ENCODE measurements at regions not wholly inside any gene's neighbourhood (a gene's known extent, or its start where the extent isn't known, plus 50 kb on each side); places are given as distances from the start of the nearest gene placed in this dataset.

- peak; percentile 92 for DNase-seq (ENCODE audit: low spot score)
These were observed 98.0 kb downstream of the INSIG2 start for GRCh38 chr2:118186110-118186857.

DNA sequence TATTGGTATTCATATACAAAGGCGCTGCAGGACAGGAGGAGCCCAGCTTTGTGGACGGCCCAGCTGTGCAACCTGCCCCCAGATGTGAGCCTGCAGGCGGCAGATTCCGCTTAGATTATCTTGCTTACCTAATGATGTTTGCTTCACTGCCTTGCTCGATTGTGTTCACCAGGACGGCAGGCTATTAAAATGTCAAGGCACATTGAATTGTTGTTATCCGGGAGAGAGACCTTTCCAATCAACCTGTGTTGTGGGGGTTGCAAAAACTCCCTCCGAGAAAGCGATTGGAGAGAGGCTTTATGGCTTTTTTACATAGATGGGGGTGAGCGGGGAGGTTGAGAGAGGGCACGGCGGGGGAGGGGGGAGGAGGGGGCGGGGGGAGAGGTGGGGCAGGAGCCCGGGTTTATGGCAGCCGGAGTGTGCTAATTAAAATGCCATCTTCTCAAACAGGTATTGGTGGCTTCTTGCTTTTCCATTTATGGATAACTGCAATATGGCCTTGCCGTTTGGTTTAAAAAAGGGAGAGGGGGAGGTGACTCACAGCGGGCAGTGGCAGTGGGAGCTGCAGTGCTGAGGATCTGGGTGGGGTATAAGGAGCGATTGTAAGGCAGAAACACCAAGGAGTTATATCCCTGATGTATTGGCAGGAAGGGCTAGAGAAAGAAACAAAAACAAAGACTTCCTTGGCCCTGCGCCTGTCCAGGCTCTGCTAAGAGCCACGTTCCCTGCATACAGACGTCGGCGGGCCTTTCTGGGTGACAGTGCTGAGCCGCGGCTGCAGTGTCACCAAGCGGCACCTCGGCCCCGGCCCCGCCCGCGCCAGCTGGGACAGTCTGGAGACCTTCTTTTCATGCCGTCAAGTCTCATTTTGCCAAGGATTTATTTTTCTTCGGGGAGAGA, 97.2 kb downstream of the INSIG2 start:
- peak; percentile 59 for DNase-seq (ENCODE audit: low spot score)

DNA sequence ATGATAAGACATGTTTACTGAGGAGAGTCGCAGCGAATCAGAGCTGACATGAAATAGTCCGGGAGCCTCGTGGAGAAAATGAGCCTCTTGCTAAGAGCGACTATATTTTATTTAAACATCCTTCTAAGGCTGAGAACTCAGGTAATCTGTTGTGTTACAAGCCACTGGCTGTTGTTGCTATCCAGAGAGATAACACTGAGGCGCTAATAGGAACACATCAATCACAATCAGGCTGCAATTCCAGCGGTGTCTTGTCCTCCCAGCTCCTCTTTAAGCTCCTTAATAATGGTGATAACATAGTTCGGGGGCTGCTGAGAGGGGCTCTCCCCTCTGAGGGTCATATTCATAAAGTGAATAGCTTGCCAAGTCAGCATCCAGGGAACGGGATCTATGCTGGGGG, 95.1 kb downstream of the INSIG2 start:
- no peak for DNase-seq (ENCODE audit: low spot score)

- DNase-seq (ENCODE audit: low spot score): no peak
These were observed 91.2 kb downstream of the INSIG2 start for GRCh38 chr2:118179445-118179844.

- DNase-seq (ENCODE audit: low spot score): no peak
These were observed 89.6 kb downstream of the INSIG2 start for GRCh38 chr2:118177884-118178283.

DNA sequence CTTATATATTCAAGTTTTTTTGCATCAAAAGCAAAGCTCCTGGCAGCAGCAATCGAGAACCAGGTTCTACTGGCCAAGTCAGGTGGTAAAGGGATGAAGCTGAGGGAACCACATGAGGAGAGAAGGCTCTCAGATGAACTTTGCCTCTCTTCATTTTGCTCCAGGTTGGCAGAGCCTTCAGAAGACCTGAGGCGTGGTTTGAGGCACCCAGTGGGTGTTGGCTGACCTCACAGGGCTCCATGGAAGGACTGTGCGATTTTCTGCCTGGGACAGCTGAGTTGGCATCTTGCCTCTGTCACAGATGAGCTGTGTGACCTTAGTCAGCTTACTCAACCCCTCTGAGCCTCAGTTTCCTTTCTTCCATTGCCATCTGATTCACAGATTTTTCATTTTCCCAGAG, 89.0 kb downstream of the INSIG2 start:
- no peak for DNase-seq (ENCODE audit: low spot score)

DNA sequence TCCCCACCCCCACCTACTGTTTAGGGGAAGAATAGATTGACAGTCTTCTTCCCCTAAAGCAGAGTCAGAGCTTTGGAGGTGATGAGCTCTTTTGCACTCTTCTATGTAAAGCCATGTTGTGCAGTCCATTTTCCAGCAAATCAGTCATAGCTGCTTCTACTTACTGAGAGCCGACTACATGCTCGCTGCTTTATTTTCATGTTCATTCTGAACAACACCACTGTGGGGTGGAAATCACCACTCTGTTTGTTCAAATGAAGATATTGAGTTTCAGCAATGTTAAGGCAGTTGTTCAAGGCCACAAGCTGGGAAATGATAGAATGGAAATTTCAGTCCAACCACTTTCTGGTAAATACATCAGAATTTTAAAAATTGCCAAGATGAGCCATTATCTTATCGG, 88.3 kb downstream of the INSIG2 start:
- no peak for DNase-seq (ENCODE audit: low spot score)

GRCh38 chr2:118171546-118171945, 83.3 kb downstream of the INSIG2 start:
- no peak for DNase-seq (ENCODE audit: low spot score)

DNA sequence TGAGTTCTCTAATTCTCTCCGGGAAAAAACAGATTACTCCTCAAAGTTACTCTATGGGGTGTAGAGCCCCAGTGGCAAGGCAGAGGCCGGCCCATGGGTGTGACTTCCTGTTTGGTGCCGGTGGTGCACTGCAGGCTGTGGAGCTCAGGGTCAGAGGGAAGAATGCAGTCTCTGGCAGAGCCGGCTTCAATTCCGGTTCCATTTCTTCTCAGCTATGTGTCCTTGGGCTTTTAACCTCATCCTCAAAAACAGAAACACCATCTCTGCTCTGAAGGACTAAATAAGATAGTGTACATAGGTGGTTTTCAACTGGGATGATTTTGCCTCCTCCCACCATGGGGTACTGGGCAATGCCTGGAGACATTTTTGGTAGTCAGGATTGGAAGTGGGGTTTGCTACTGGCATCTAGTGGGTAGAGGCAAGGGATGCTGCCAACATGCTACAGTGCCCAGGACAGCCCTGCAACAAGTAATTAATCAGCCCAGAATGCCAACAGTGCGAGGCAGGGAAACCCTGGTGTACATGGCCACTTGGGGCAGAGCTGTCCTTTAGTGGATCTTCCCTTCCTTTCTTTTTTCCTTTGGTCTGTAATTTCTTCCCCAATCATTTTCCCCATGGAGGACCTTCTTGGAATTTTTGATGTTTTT, 81.2 kb downstream of the INSIG2 start:
- no peak for DNase-seq (ENCODE audit: low spot score)

GRCh38 chr2:118168615-118169014, 80.3 kb downstream of the INSIG2 start:
- DNase-seq (ENCODE audit: low spot score): no peak

GRCh38 chr2:118167026-118167425, 78.8 kb downstream of the INSIG2 start:
- DNase-seq (ENCODE audit: low spot score): no peak

- no peak for DNase-seq (ENCODE audit: low spot score)
These were observed 78.0 kb downstream of the INSIG2 start for GRCh38 chr2:118166242-118166641.

- no peak for DNase-seq (ENCODE audit: low spot score)
These were observed 77.3 kb downstream of the INSIG2 start for GRCh38 chr2:118165595-118165994.

Measured in RKO (cell line).